H9 (cell line): ENCODE measurements at regions not wholly inside any gene's neighbourhood (a gene's known extent, or its start where the extent isn't known, plus 50 kb on each side); places are given as distances from the start of the nearest gene placed in this dataset.

Source experiments
- DNase-seq: peaks from one replicate; pipeline ENCODE4 v3.0.0-alpha.2; 2017
- H2AFZ ChIP-seq: one replicate; pipeline ENCODE4 v1.6.1; 2013; ENCODE audit warnings: mild to moderate bottlenecking, low read length, control low read depth, moderate library complexity
- H2AK5ac ChIP-seq: 2 replicates; pipeline ENCODE4 v1.6.1; 2013; ENCODE audit warnings: low read length, control low read depth, mixed read lengths; ENCODE audit not compliant: insufficient read length
- H2BK120ac ChIP-seq: one replicate; pipeline ENCODE4 v1.6.1; 2013; ENCODE audit warnings: low read depth, mild to moderate bottlenecking, low read length, control low read depth, inconsistent platforms; ENCODE audit not compliant: poor library complexity, severe bottlenecking
- H2BK12ac ChIP-seq: 2 replicates; pipeline ENCODE4 v1.6.1; 2013; ENCODE audit warnings: low read length, control low read depth, mixed read lengths, low read depth; ENCODE audit not compliant: insufficient read length
- H2BK15ac ChIP-seq: 2 replicates; pipeline ENCODE4 v1.6.1; 2013; ENCODE audit warnings: low read depth, low read length, control low read depth
- H2BK20ac ChIP-seq: one replicate; pipeline ENCODE4 v1.6.1; 2013; ENCODE audit warnings: low read depth, mild to moderate bottlenecking, low read length, control low read depth, inconsistent platforms; ENCODE audit not compliant: poor library complexity, severe bottlenecking
- H2BK5ac ChIP-seq: 2 replicates; pipeline ENCODE4 v1.6.1; 2013; ENCODE audit warnings: low read length, control low read depth, mixed read lengths; ENCODE audit not compliant: insufficient read length
- H3K14ac ChIP-seq: 2 replicates; pipeline ENCODE4 v1.6.1; 2013; ENCODE audit warnings: low read length, control low read depth; ENCODE audit not compliant: insufficient read depth
- H3K18ac ChIP-seq: 2 replicates; pipeline ENCODE4 v1.6.1; 2013; ENCODE audit warnings: low read depth, mild to moderate bottlenecking, mixed read lengths, low read length, control low read depth; ENCODE audit not compliant: insufficient read length
- H3K23ac ChIP-seq: 2 replicates; pipeline ENCODE4 v1.6.1; 2013; ENCODE audit warnings: low read length, control low read depth, mixed read lengths, low read depth; ENCODE audit not compliant: insufficient read length
- H3K23me2 ChIP-seq: 2 replicates; pipeline ENCODE4 v1.6.1; 2013; ENCODE audit warnings: low read depth, mild to moderate bottlenecking, mixed read lengths, low read length, control low read depth; ENCODE audit not compliant: insufficient read length, poor library complexity, severe bottlenecking
- H3K27ac ChIP-seq: 2 replicates; pipeline ENCODE4 v1.5.1; 2013; ENCODE audit warnings: low read length, control low read depth, mixed read lengths, low read depth; ENCODE audit not compliant: insufficient read length
- H3K27me3 ChIP-seq: 2 replicates; pipeline ENCODE4 v1.6.1; 2013; ENCODE audit warnings: low read length, control low read depth, inconsistent platforms; ENCODE audit not compliant: insufficient read depth
- H3K4ac ChIP-seq: 2 replicates; pipeline ENCODE4 v1.6.1; 2013; ENCODE audit warnings: low read depth, mild to moderate bottlenecking, control low read depth, inconsistent platforms, low read length, moderate library complexity
- H3K4me1 ChIP-seq: 2 replicates; pipeline ENCODE4 v1.6.1; 2013; ENCODE audit warnings: low read length, control low read depth, inconsistent platforms; ENCODE audit not compliant: insufficient read depth
- H3K4me2 ChIP-seq: 2 replicates; pipeline ENCODE4 v1.6.1; 2013; ENCODE audit warnings: low read length, control low read depth, mixed read lengths; ENCODE audit not compliant: insufficient read length, insufficient read depth
- H3K56ac ChIP-seq: 2 replicates; pipeline ENCODE4 v1.6.1; 2013; ENCODE audit warnings: low read depth, mild to moderate bottlenecking, mixed read lengths, low read length, control low read depth; ENCODE audit not compliant: insufficient read length
- H3K79me1 ChIP-seq: 2 replicates; pipeline ENCODE4 v1.6.1; 2013; ENCODE audit warnings: low read depth, mild to moderate bottlenecking, moderate library complexity, low read length, control low read depth, inconsistent platforms; ENCODE audit not compliant: insufficient read depth, poor library complexity, severe bottlenecking
- H3K79me2 ChIP-seq: 2 replicates; pipeline ENCODE4 v1.6.1; 2013; ENCODE audit warnings: low read length, control low read depth, inconsistent platforms; ENCODE audit not compliant: insufficient read depth
- H3K9ac ChIP-seq: 2 replicates; pipeline ENCODE4 v1.6.1; 2013; ENCODE audit warnings: low read length, control low read depth, mixed read lengths; ENCODE audit not compliant: insufficient read length; ENCODE audit errors: extremely low read depth
- H3K9me3 ChIP-seq: one replicate; pipeline ENCODE4 v1.6.1; 2013; ENCODE audit warnings: low read depth, low read length, inconsistent platforms; ENCODE audit not compliant: control insufficient read depth
- H3T11ph ChIP-seq: one replicate; pipeline ENCODE4 v1.6.1; 2013; ENCODE audit warnings: mild to moderate bottlenecking, low read length, control low read depth, inconsistent platforms
- H4K20me1 ChIP-seq: one replicate; pipeline ENCODE4 v1.6.1; 2013; ENCODE audit not compliant: control insufficient read depth, insufficient read length, insufficient read depth
- H4K5ac ChIP-seq: 2 replicates; pipeline ENCODE4 v1.6.1; 2013; ENCODE audit warnings: low read depth, mild to moderate bottlenecking, mixed read lengths, low read length, control low read depth; ENCODE audit not compliant: insufficient read length
- H4K8ac ChIP-seq: replicated peaks from 2 replicates; pipeline ENCODE4 v1.6.1; 2013; ENCODE audit warnings: low read length, control low read depth, mixed read lengths, low read depth; ENCODE audit not compliant: insufficient read length
- H4K91ac ChIP-seq: 2 replicates; pipeline ENCODE4 v1.6.1; 2013; ENCODE audit warnings: low read depth, mild to moderate bottlenecking, moderate library complexity, mixed read lengths, low read length, control low read depth; ENCODE audit not compliant: insufficient read length
- H3K27ac Mint-ChIP-seq, 3 experiments: 2 replicates in 2 of 3; 3 replicates in 1 of 3; pipeline ENCODE4 v1.8.0; 2020 to 2021; ENCODE audit warnings: mixed read lengths in 3 of 3, mild to moderate bottlenecking in 1 of 3, moderate library complexity in 1 of 3
- H3K27me3 Mint-ChIP-seq: 2 replicates; pipeline ENCODE4 v1.8.0; 2021; ENCODE audit warnings: low read depth, mild to moderate bottlenecking, moderate library complexity, mixed read lengths
- H3K36me3 Mint-ChIP-seq, 3 experiments: 2 replicates in 2 of 3; 3 replicates in 1 of 3; pipeline ENCODE4 v1.8.0; 2020 to 2021; ENCODE audit warnings: low read depth in 3 of 3, mixed read lengths in 3 of 3; ENCODE audit not compliant: insufficient read depth in 1 of 3
- H3K4me1 Mint-ChIP-seq, 2 experiments: 2 replicates each; pipeline ENCODE4 v1.8.0; 2020; ENCODE audit warnings: mixed read lengths in 2 of 2
- H3K4me3 Mint-ChIP-seq, 2 experiments: 2 replicates in 1 of 2; 3 replicates in 1 of 2; pipeline ENCODE4 v1.8.0; 2020 to 2021; ENCODE audit warnings: mild to moderate bottlenecking in 2 of 2, mixed read lengths in 2 of 2, moderate library complexity in 1 of 2
- H3K9me3 Mint-ChIP-seq, 2 experiments: 2 replicates in 1 of 2; 3 replicates in 1 of 2; pipeline ENCODE4 v1.8.0; 2020; ENCODE audit warnings: mild to moderate bottlenecking in 2 of 2, mixed read lengths in 2 of 2, moderate library complexity in 1 of 2
- WGBS: extraction: QIAGEN DNeasy Blood & Tissue Kit; methylation state at CpG from one replicate; pipeline ENCODE4 v1.1.7; 2013; ENCODE audit warnings: missing lambda C conversion rate, low lambda C conversion rate, mixed read lengths; ENCODE audit not compliant: insufficient read length; ENCODE audit errors: extremely low coverage; 5-methylcytosine and 5-hydroxymethylcytosine counted together
- TF ChIP-seq, protein P1 (sequence below): fragments of 200-600 bp; sonication (generic); conservative IDR thresholded peaks from 3 replicates; pipeline ENCODE4 v1.8.0; 2021; ENCODE audit warnings: antibody characterized with exemption, mild to moderate bottlenecking

DNA sequence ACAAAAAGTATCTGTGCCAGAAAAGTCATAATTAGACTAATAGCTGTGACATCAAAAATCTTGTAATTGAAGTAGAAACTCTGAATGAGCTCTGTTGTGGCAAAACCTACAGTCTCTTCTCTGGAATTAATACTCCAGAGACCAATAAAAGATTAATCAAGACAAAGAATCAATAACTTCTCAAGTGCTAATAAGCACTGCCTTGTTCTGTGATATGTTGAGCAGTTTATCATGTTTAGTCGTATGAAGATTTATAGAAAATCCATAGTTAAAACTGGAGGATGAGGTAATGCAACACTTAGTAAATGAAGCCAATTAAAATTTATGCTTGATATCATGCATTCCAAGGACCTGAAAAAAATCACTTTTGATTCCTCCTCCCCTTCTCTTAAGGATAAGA lies 72.3 kb upstream of the RNF32 start:
- no peak overlapping the region for H3K14ac ChIP-seq
- Mint-ChIP-seq H3K27me3 (peaks cover 8% of the 10 kb centered on the region), H3K36me3 (peaks cover 11 to 25% (median 13%) of the 10 kb centered on the region in 3 experiments), H3K4me3 (no peak overlapping the region), H3K27ac (no peak overlapping the region), H3K9me3 (peaks cover 22% of the 10 kb centered on the region in 2 experiments), H3K4me1 (peaks cover 3% of the 10 kb centered on the region in 2 experiments)
- H3K4me1 ChIP-seq = no peaks in the 10 kb centered on the region
- no peak overlapping the region for H3K18ac ChIP-seq
- no peak overlapping the region for H2BK5ac ChIP-seq
- WGBS = no CpG with 5 or more reads among the region's 1 CpG
- no peak overlapping the region for H3K56ac ChIP-seq
- no peak for DNase-seq
- no peaks in the 10 kb centered on the region for H3K27me3 ChIP-seq
- H2BK20ac ChIP-seq = no peak overlapping the region
- no peaks in the 10 kb centered on the region for H4K20me1 ChIP-seq
- no peaks in the 10 kb centered on the region for H3K79me1 ChIP-seq
- no peak overlapping the region for H3T11ph ChIP-seq
- no peak overlapping the region for H4K5ac ChIP-seq
- H3K27ac ChIP-seq = no peak overlapping the region
- H4K91ac ChIP-seq = no peak overlapping the region
- no peak overlapping the region for H3K9ac ChIP-seq
- H2BK12ac ChIP-seq = no peak overlapping the region
- no peak overlapping the region for H3K4ac ChIP-seq
- H3K79me2 ChIP-seq = no peaks in the 10 kb centered on the region
- no peaks in the 10 kb centered on the region for H3K23me2 ChIP-seq
- H3K23ac ChIP-seq = no peak overlapping the region
- H2AFZ ChIP-seq = no peak overlapping the region
- no peak overlapping the region for H3K4me2 ChIP-seq
- H2BK15ac ChIP-seq = no peak overlapping the region
- TF ChIP-seq, protein P1, sequence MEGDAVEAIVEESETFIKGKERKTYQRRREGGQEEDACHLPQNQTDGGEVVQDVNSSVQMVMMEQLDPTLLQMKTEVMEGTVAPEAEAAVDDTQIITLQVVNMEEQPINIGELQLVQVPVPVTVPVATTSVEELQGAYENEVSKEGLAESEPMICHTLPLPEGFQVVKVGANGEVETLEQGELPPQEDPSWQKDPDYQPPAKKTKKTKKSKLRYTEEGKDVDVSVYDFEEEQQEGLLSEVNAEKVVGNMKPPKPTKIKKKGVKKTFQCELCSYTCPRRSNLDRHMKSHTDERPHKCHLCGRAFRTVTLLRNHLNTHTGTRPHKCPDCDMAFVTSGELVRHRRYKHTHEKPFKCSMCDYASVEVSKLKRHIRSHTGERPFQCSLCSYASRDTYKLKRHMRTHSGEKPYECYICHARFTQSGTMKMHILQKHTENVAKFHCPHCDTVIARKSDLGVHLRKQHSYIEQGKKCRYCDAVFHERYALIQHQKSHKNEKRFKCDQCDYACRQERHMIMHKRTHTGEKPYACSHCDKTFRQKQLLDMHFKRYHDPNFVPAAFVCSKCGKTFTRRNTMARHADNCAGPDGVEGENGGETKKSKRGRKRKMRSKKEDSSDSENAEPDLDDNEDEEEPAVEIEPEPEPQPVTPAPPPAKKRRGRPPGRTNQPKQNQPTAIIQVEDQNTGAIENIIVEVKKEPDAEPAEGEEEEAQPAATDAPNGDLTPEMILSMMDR = no peak
- no peak overlapping the region for H2BK120ac ChIP-seq
- no peaks in the 10 kb centered on the region for H3K9me3 ChIP-seq
- H4K8ac ChIP-seq = no peak overlapping the region
- H2AK5ac ChIP-seq = no peak overlapping the region
